ENCODE measurements at regions not wholly inside any gene's neighbourhood (a gene's known extent, or its start where the extent isn't known, plus 50 kb on each side); places are given as distances from the start of the nearest gene placed in this dataset.

GRCh38 chr3:1010228-1010627, 82.6 kb upstream of the CNTN6 start:
- peaks cover 24% of the 10 kb centered on the region; the same call in 1 of the 2 replicates for H3K9me3 ChIP-seq (ENCODE audit: low read length)
- ATAC-seq: no peak
- H3K9ac ChIP-seq (ENCODE audit: low read length): no peak overlapping the region
- no peaks in the 10 kb centered on the region for H3F3A ChIP-seq (ENCODE audit: low read length, unreplicated experiment)
- BruUV-seq (replicated peaks): no TSS peak
- H2AFZ ChIP-seq (ENCODE audit: low read length): no peak overlapping the region
- H3K9me2 ChIP-seq (replicated peaks; ENCODE audit: low read length): no peaks in the 10 kb centered on the region
- no peak overlapping the region for H3K4me2 ChIP-seq (ENCODE audit: low read length)
- no peak overlapping the region for H3K27ac ChIP-seq (ENCODE audit: low read length)
- H4K20me1 ChIP-seq (ENCODE audit: low read length): no peaks in the 10 kb centered on the region
- H3K79me2 ChIP-seq (ENCODE audit: low read length): no peaks in the 10 kb centered on the region
- ChIA-PET CTCF (no interaction called here), POLR2A (ENCODE audit: unreplicated experiment) (no interaction called here)
- DNase-seq: no peak
- no peaks in the 10 kb centered on the region for H3K36me3 ChIP-seq (ENCODE audit: low read depth, low read length)
- no peaks in the 10 kb centered on the region for H3K4me1 ChIP-seq (ENCODE audit: insufficient read depth, low read length)
- intact Hi-C loops (cut with micrococcal nuclease): no loop called here
- H3K27me3 ChIP-seq (ENCODE audit: low read length): no peaks in the 10 kb centered on the region
- H3K4me3 ChIP-seq (ENCODE audit: low read length): no peak overlapping the region
- TF ChIP-seq EZH2 (IDR thresholded peaks at IDR 0.05; ENCODE audit: low read length, unreplicated experiment) (no peak), EZH2phosphoT487 (IDR thresholded peaks at IDR 0.05; ENCODE audit: borderline replicate concordance, low read length) (no peak)
- TF ChIP-seq, protein P1, sequence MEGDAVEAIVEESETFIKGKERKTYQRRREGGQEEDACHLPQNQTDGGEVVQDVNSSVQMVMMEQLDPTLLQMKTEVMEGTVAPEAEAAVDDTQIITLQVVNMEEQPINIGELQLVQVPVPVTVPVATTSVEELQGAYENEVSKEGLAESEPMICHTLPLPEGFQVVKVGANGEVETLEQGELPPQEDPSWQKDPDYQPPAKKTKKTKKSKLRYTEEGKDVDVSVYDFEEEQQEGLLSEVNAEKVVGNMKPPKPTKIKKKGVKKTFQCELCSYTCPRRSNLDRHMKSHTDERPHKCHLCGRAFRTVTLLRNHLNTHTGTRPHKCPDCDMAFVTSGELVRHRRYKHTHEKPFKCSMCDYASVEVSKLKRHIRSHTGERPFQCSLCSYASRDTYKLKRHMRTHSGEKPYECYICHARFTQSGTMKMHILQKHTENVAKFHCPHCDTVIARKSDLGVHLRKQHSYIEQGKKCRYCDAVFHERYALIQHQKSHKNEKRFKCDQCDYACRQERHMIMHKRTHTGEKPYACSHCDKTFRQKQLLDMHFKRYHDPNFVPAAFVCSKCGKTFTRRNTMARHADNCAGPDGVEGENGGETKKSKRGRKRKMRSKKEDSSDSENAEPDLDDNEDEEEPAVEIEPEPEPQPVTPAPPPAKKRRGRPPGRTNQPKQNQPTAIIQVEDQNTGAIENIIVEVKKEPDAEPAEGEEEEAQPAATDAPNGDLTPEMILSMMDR (conservative IDR thresholded peaks at IDR 0.05; ENCODE audit: low read depth, low read length): no peak

- no peak overlapping the region for H2AFZ ChIP-seq (ENCODE audit: low read length)
- H3K27ac ChIP-seq (ENCODE audit: low read length): no peak overlapping the region
- no peaks in the 10 kb centered on the region for H3K36me3 ChIP-seq (ENCODE audit: low read depth, low read length)
- no peak overlapping the region for H3K4me3 ChIP-seq (ENCODE audit: low read length)
- H3F3A ChIP-seq (ENCODE audit: low read length, unreplicated experiment): no peaks in the 10 kb centered on the region
- H4K20me1 ChIP-seq (ENCODE audit: low read length): no peaks in the 10 kb centered on the region
- no peak for DNase-seq
- no peak overlapping the region for H3K9ac ChIP-seq (ENCODE audit: low read length)
- H3K4me2 ChIP-seq (ENCODE audit: low read length): no peak overlapping the region
- no peak for ATAC-seq
- intact Hi-C loops (cut with micrococcal nuclease): no loop called here
- ChIA-PET POLR2A (ENCODE audit: unreplicated experiment) (no interaction called here), CTCF (no interaction called here)
- no peaks in the 10 kb centered on the region for H3K27me3 ChIP-seq (ENCODE audit: low read length)
- H3K79me2 ChIP-seq (ENCODE audit: low read length): no peaks in the 10 kb centered on the region
- no peaks in the 10 kb centered on the region for H3K4me1 ChIP-seq (ENCODE audit: insufficient read depth, low read length)
- TF ChIP-seq, protein P1 (conservative IDR thresholded peaks at IDR 0.05; ENCODE audit: low read depth, low read length): no peak
- TF ChIP-seq EZH2phosphoT487 (IDR thresholded peaks at IDR 0.05; ENCODE audit: borderline replicate concordance, low read length) (no peak), EZH2 (IDR thresholded peaks at IDR 0.05; ENCODE audit: low read length, unreplicated experiment) (no peak)
- no TSS peak for BruUV-seq (replicated peaks)
- peaks cover 22% of the 10 kb centered on the region; the same call in 1 of the 2 replicates for H3K9me3 ChIP-seq (ENCODE audit: low read length)
- no peaks in the 10 kb centered on the region for H3K9me2 ChIP-seq (replicated peaks; ENCODE audit: low read length)
These were observed 77.0 kb upstream of the CNTN6 start for GRCh38 chr3:1015826-1016225.

DNA sequence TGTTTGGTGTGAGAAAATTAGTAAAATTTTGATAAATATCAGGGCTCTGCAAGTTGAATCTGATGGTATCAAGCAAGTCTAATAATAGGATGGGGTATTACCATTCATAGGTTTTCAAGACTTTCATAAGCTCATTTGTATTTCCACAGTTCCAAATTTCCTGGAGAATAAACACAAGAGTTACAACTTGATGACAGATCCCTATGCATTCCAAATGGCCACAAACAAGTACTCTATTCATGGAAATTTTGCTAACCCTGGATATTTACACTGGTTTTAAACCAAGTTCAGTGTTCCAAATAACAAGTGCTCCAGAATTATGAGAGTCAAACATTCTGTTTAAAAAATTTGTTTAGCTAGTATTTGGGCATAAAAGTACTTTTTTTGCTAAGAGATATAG, 75.0 kb upstream of the CNTN6 start:
- H3K4me3 ChIP-seq (ENCODE audit: low read length): no peak overlapping the region
- H3K79me2 ChIP-seq (ENCODE audit: low read length): no peaks in the 10 kb centered on the region
- intact Hi-C loops (cut with micrococcal nuclease): no loop called here
- TF ChIP-seq EZH2phosphoT487 (IDR thresholded peaks at IDR 0.05; ENCODE audit: borderline replicate concordance, low read length): no peak
- H3K27me3 ChIP-seq (ENCODE audit: low read length): no peaks in the 10 kb centered on the region
- DNase-seq: no peak
- no peak overlapping the region for H3K27ac ChIP-seq (ENCODE audit: low read length)
- ChIA-PET POLR2A (ENCODE audit: unreplicated experiment) (no interaction called here), CTCF (no interaction called here)
- no peak for ATAC-seq
- H3K9me3 ChIP-seq (ENCODE audit: low read length): 0 out of 2 replicates have a peak, but pooled peaks cover 17% of the 10 kb centered on the region
- H3K9me2 ChIP-seq (replicated peaks; ENCODE audit: low read length): no peaks in the 10 kb centered on the region
- no peaks in the 10 kb centered on the region for H4K20me1 ChIP-seq (ENCODE audit: low read length)
- no peaks in the 10 kb centered on the region for H3K4me1 ChIP-seq (ENCODE audit: insufficient read depth, low read length)
- no peaks in the 10 kb centered on the region for H3K36me3 ChIP-seq (ENCODE audit: low read depth, low read length)
- no peak overlapping the region for H3K9ac ChIP-seq (ENCODE audit: low read length)
- H3F3A ChIP-seq (ENCODE audit: low read length, unreplicated experiment): no peaks in the 10 kb centered on the region
- H3K4me2 ChIP-seq (ENCODE audit: low read length): no peak overlapping the region
- no peak overlapping the region for H2AFZ ChIP-seq (ENCODE audit: low read length)
- no TSS peak for BruUV-seq (replicated peaks)
